OCI-LY1 (cell line): ENCODE measurements at regions not wholly inside any gene's neighbourhood (a gene's known extent, or its start where the extent isn't known, plus 50 kb on each side); places are given as distances from the start of the nearest gene placed in this dataset.

Source experiments
- H2AFZ ChIP-seq: fragments of 200-600 bp; sonication (generic), shearing (Covaris generic); 2 replicates; pipeline ENCODE4 v1.6.0; 2014; ENCODE audit warnings: antibody characterized with exemption, mild to moderate bottlenecking, low read length
- H3F3A ChIP-seq: fragments of 200-600 bp; sonication (generic), shearing (Covaris generic); 2 replicates; pipeline ENCODE4 v1.6.0; 2014; ENCODE audit warnings: mild to moderate bottlenecking, antibody characterized with exemption, low read length, moderate library complexity; ENCODE audit not compliant: insufficient read depth
- H3K27ac ChIP-seq: fragments of 200-600 bp; sonication (generic); 2 replicates; pipeline ENCODE4 v1.5.1; 2014; ENCODE audit warnings: low read length, mixed run types, mild to moderate bottlenecking, low read depth; ENCODE audit not compliant: poor library complexity, severe bottlenecking
- H3K27me3 ChIP-seq: fragments of 200-600 bp; sonication (generic); 2 replicates; pipeline ENCODE4 v1.6.0; 2014; ENCODE audit warnings: antibody characterized with exemption, mild to moderate bottlenecking, low read length, moderate library complexity; ENCODE audit not compliant: insufficient read depth
- H3K36me3 ChIP-seq: fragments of 200-600 bp; sonication (generic); 2 replicates; pipeline ENCODE4 v1.6.1; 2014; ENCODE audit warnings: mild to moderate bottlenecking, antibody characterized with exemption, low read length, moderate library complexity, mixed read lengths; ENCODE audit not compliant: insufficient read depth
- H3K4me1 ChIP-seq: fragments of 200-600 bp; sonication (generic); 2 replicates; pipeline ENCODE4 v1.5.1; 2014; ENCODE audit warnings: mild to moderate bottlenecking, low read length, moderate library complexity; ENCODE audit not compliant: insufficient read depth, severe bottlenecking
- H3K4me2 ChIP-seq: fragments of 200-600 bp; sonication (generic), shearing (Covaris generic); 2 replicates; pipeline ENCODE4 v1.6.1; 2014; ENCODE audit warnings: low read length
- H3K4me3 ChIP-seq: fragments of 200-600 bp; sonication (generic); 2 replicates; pipeline ENCODE4 v1.5.1; 2014; ENCODE audit warnings: low read length, low read depth, mild to moderate bottlenecking, mixed read lengths; ENCODE audit not compliant: poor library complexity, severe bottlenecking
- H3K79me2 ChIP-seq: fragments of 200-600 bp; shearing (Covaris generic); 2 replicates; pipeline ENCODE4 v1.6.1; 2016; ENCODE audit warnings: mixed run types, low read length, mixed read lengths; ENCODE audit not compliant: insufficient read depth
- H3K9ac ChIP-seq: fragments of 200-600 bp; sonication (generic), shearing (Covaris generic); 2 replicates; pipeline ENCODE4 v1.6.1; 2014; ENCODE audit warnings: mild to moderate bottlenecking, low read length, mixed read lengths
- H3K9me2 ChIP-seq: fragments of 200-600 bp; sonication (generic), shearing (Covaris generic); 2 replicates; pipeline ENCODE4 v1.6.1; 2014; ENCODE audit warnings: low read depth, mild to moderate bottlenecking, low read length, mixed read lengths
- H3K9me3 ChIP-seq: fragments of 200-600 bp; shearing (Covaris generic); 2 replicates; pipeline ENCODE4 v1.6.1; 2014; ENCODE audit warnings: low read length, mixed read lengths
- H4K20me1 ChIP-seq: fragments of 200-600 bp; sonication (generic), shearing (Covaris generic); 2 replicates; pipeline ENCODE4 v1.6.0; 2016; ENCODE audit warnings: mild to moderate bottlenecking, low read length; ENCODE audit not compliant: insufficient read depth
- EZH2 ChIP-seq: fragments of 200-600 bp; sonication (generic), shearing (Covaris generic); IDR thresholded peaks from 2 replicates; pipeline ENCODE4 v1.8.0; 2017; ENCODE audit warnings: borderline replicate concordance, mixed run types, mild to moderate bottlenecking, antibody characterized with exemption, low read length, moderate library complexity, mixed read lengths
- TF ChIP-seq, protein P1 (sequence below): fragments of 200-600 bp; sonication (generic), shearing (Covaris generic); IDR thresholded peaks from 2 replicates; pipeline ENCODE4 v1.5.1; 2017; ENCODE audit warnings: mild to moderate bottlenecking, antibody characterized with exemption, low read length, moderate library complexity, mixed read lengths

DNA sequence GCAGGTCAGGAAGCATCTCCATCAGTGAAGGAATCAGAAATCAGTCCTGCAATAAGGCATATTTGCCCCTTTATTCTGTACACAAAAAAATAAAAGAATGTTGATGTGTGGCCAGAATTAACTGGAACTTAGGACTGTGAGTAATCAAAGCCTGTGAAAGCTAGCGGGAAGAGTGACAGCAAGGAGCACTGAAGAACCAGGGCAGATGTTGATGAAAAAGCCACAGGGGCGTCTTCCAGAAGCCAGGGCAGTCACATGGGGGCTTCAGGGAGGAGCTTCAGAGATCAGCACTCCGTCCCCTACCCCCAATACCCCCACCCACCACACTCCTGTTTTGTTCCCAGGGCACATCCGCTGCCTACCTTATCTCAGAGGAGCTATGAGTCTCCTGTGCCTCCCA, 502.8 kb downstream of the AJAP1 start:
- no peaks in the 10 kb centered on the region for H3K9me3 ChIP-seq
- H3K9me2 ChIP-seq, result no peaks in the 10 kb centered on the region
- H3K79me2 ChIP-seq, result no peaks in the 10 kb centered on the region
- no peak overlapping the region for H3K4me3 ChIP-seq
- no peaks in the 10 kb centered on the region; the same call in 1 of the 2 replicates for H3K27me3 ChIP-seq
- H3K9ac ChIP-seq, result no peak overlapping the region
- H3K36me3 ChIP-seq, result no peaks in the 10 kb centered on the region
- H4K20me1 ChIP-seq, result no peaks in the 10 kb centered on the region
- H3K27ac ChIP-seq, result no peak overlapping the region
- no peaks in the 10 kb centered on the region for H3F3A ChIP-seq
- no peaks in the 10 kb centered on the region for H3K4me1 ChIP-seq
- TF ChIP-seq EZH2, result no peak
- TF ChIP-seq, protein P1, sequence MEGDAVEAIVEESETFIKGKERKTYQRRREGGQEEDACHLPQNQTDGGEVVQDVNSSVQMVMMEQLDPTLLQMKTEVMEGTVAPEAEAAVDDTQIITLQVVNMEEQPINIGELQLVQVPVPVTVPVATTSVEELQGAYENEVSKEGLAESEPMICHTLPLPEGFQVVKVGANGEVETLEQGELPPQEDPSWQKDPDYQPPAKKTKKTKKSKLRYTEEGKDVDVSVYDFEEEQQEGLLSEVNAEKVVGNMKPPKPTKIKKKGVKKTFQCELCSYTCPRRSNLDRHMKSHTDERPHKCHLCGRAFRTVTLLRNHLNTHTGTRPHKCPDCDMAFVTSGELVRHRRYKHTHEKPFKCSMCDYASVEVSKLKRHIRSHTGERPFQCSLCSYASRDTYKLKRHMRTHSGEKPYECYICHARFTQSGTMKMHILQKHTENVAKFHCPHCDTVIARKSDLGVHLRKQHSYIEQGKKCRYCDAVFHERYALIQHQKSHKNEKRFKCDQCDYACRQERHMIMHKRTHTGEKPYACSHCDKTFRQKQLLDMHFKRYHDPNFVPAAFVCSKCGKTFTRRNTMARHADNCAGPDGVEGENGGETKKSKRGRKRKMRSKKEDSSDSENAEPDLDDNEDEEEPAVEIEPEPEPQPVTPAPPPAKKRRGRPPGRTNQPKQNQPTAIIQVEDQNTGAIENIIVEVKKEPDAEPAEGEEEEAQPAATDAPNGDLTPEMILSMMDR, result no peak
- H3K4me2 ChIP-seq, result no peak overlapping the region
- H2AFZ ChIP-seq, result no peak overlapping the region

GRCh38 chr1:5156416-5157120, 502.2 kb downstream of the AJAP1 start:
- H3K27ac ChIP-seq, result no peak overlapping the region
- H3K9me3 ChIP-seq, result no peaks in the 10 kb centered on the region
- no peaks in the 10 kb centered on the region for H3K36me3 ChIP-seq
- H3K4me1 ChIP-seq, result no peaks in the 10 kb centered on the region
- no peak overlapping the region for H2AFZ ChIP-seq
- H3K9me2 ChIP-seq, result no peaks in the 10 kb centered on the region
- no peaks in the 10 kb centered on the region for H3F3A ChIP-seq
- H3K27me3 ChIP-seq, result no peaks in the 10 kb centered on the region; the same call in 1 of the 2 replicates
- H3K9ac ChIP-seq, result no peak overlapping the region
- H3K79me2 ChIP-seq, result no peaks in the 10 kb centered on the region
- H3K4me2 ChIP-seq, result no peak overlapping the region
- no peaks in the 10 kb centered on the region for H4K20me1 ChIP-seq
- TF ChIP-seq, protein P1, result no peak
- no peak for TF ChIP-seq EZH2
- H3K4me3 ChIP-seq, result no peak overlapping the region

DNA sequence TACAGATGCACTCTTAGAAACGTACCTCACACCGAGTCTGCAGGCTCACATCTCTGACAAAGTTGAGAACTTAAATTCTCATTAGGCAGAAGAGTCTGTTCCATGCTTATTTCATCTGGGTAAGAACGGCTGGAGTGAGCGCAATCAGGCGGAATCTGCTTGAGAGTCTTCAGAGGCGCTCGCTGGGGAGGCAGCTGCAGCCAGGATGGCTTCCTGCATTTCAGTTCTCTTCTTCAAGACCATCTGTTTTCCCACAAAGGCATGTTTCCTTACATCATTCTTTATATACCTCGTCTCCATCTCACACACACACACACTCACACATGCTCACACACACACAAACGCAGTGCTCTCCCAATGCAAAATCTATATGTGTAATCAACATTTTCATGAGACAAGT, 497.1 kb downstream of the AJAP1 start:
- Histone ChIP-seq H3K4me3 (no peak overlapping the region), H3K79me2 (no peaks in the 10 kb centered on the region), H3K4me2 (no peak overlapping the region), H3K4me1 (no peaks in the 10 kb centered on the region), H3K27me3 (no peaks in the 10 kb centered on the region; the same call in 1 of the 2 replicates), H3K27ac (no peak overlapping the region), H3K36me3 (no peaks in the 10 kb centered on the region), H2AFZ (no peak overlapping the region), H3K9me3 (no peaks in the 10 kb centered on the region), H4K20me1 (no peaks in the 10 kb centered on the region), H3K9me2 (no peaks in the 10 kb centered on the region), H3F3A (no peaks in the 10 kb centered on the region), H3K9ac (no peak overlapping the region)
- TF ChIP-seq, protein P1, result no peak
- TF ChIP-seq EZH2, result no peak
